ENCODE measurements at regions not wholly inside any gene's neighbourhood (a gene's known extent, or its start where the extent isn't known, plus 50 kb on each side); places are given as distances from the start of the nearest gene placed in this dataset.

GRCh38 chr7:24405002-24405401 lies 121.0 kb downstream of the NPY start:
- TF ChIP-seq, protein P1, sequence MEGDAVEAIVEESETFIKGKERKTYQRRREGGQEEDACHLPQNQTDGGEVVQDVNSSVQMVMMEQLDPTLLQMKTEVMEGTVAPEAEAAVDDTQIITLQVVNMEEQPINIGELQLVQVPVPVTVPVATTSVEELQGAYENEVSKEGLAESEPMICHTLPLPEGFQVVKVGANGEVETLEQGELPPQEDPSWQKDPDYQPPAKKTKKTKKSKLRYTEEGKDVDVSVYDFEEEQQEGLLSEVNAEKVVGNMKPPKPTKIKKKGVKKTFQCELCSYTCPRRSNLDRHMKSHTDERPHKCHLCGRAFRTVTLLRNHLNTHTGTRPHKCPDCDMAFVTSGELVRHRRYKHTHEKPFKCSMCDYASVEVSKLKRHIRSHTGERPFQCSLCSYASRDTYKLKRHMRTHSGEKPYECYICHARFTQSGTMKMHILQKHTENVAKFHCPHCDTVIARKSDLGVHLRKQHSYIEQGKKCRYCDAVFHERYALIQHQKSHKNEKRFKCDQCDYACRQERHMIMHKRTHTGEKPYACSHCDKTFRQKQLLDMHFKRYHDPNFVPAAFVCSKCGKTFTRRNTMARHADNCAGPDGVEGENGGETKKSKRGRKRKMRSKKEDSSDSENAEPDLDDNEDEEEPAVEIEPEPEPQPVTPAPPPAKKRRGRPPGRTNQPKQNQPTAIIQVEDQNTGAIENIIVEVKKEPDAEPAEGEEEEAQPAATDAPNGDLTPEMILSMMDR (IDR thresholded peaks at IDR 0.05): no peak
- TF ChIP-seq POLR2A (IDR thresholded peaks at IDR 0.05) (no peak), EP300 (IDR thresholded peaks at IDR 0.05) (no peak)
